HL-60 (cell line): ENCODE measurements at regions not wholly inside any gene's neighbourhood (a gene's known extent, or its start where the extent isn't known, plus 50 kb on each side); places are given as distances from the start of the nearest gene placed in this dataset.

ENCODE experiments used
- DNase-seq, 2 experiments: peaks; one replicate each; pipeline ENCODE4 v3.0.0-alpha.2; 2010 to 2020; ENCODE audit warnings: low read depth in 1 of 2, low spot score in 1 of 2
- H3K27ac ChIP-seq: fragments of 250-450 bp; sonication (Bioruptor Pico); replicated peaks from 2 replicates; pipeline ENCODE4 v1.5.1; 2020; ENCODE audit warnings: mild to moderate bottlenecking, moderate library complexity
- H3K27me3 ChIP-seq: fragments of 250-450 bp; sonication (Bioruptor Pico); 2 replicates; pipeline ENCODE4 v1.5.1; 2021; ENCODE audit warnings: mild to moderate bottlenecking, moderate library complexity; ENCODE audit not compliant: insufficient read depth, poor library complexity, severe bottlenecking
- H3K4me3 ChIP-seq: replicated peaks from 2 replicates; pipeline ENCODE4 v1.5.1; 2011; ENCODE audit warnings: mild to moderate bottlenecking, control low read depth, low read length; ENCODE audit not compliant: insufficient read depth
- CTCF ChIP-seq: IDR thresholded peaks from one replicate; pipeline ENCODE4 v1.5.1; 2011; ENCODE audit warnings: low read length, control low read depth, inconsistent platforms; ENCODE audit not compliant: insufficient read depth
- GABPA ChIP-seq: IDR thresholded peaks from 2 replicates; pipeline ENCODE4 v1.6.1; 2012; ENCODE audit warnings: low read depth
- POLR2AphosphoS5 ChIP-seq: IDR thresholded peaks from 2 replicates; pipeline ENCODE4 v1.6.1; 2012; ENCODE audit warnings: low read depth
- REST ChIP-seq: IDR thresholded peaks from 2 replicates; pipeline ENCODE4 v1.6.1; 2012; ENCODE audit warnings: low read depth; ENCODE audit not compliant: insufficient replicate concordance
- SPI1 ChIP-seq: IDR thresholded peaks from 2 replicates; pipeline ENCODE4 v1.6.1; 2012; ENCODE audit warnings: low read depth, mild to moderate bottlenecking, borderline replicate concordance

DNA sequence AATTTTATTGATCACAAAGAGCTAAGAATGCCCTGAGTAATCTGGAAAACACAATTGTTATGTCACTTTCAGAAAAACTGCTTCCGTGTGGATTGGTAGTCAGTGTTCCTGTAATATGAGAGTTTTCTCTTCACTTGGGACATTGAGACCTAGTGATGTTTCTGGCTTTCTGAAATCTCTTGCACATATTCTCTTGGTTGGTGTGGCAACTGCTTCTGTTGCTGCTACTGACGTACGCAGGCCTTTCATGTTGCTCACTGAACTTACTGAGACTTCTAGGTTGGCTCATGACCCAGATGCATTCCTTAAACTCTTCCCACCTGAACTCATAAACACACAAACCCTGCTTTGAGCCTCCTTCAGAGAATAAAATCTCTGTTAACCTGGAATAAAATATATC lies 175.0 kb upstream of the PFN2 start:
- no peak overlapping the region for H3K27ac ChIP-seq
- H3K27me3 ChIP-seq: peaks cover 3% of the 10 kb centered on the region
- DNase-seq: no peak
- TF ChIP-seq REST (no peak), GABPA (no peak), CTCF (no peak), SPI1 (no peak), POLR2AphosphoS5 (no peak)
- H3K4me3 ChIP-seq: no peak overlapping the region

GRCh38 chr3:150144191-150144708 lies 173.6 kb upstream of the PFN2 start:
- no peak overlapping the region for H3K4me3 ChIP-seq
- H3K27ac ChIP-seq: no peak overlapping the region
- no peak for TF ChIP-seq POLR2AphosphoS5
- no peak for TF ChIP-seq GABPA
- no peak for TF ChIP-seq REST
- TF ChIP-seq CTCF: no peak
- no peak for TF ChIP-seq SPI1
- DNase-seq: no peak
- peaks cover 3% of the 10 kb centered on the region for H3K27me3 ChIP-seq

DNA sequence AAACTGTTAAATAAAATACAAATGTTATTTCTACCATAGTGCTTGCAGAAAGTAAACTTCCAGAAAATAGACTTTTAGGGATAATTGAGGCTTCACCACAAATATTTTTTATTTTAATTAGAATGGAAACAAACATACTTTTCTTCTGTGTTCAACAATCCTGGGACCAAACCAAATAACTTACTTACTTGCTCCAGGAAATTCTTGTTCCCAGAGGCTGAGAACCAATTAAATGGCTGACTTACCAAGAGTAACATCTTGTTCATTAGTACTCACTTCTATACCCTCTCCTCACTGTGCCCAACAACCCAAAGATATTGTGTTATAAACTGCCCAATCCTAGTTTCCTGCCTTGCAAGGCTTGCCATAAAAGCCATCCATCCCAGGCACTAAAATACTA lies 172.2 kb upstream of the PFN2 start:
- Histone ChIP-seq H3K4me3 (no peak overlapping the region), H3K27ac (no peak overlapping the region), H3K27me3 (peaks cover 3% of the 10 kb centered on the region)
- no peak for DNase-seq
- TF ChIP-seq REST: no peak
- no peak for TF ChIP-seq POLR2AphosphoS5
- TF ChIP-seq CTCF: no peak
- TF ChIP-seq GABPA: no peak
- no peak for TF ChIP-seq SPI1
